ENCODE measurements at regions not wholly inside any gene's neighbourhood (a gene's known extent, or its start where the extent isn't known, plus 50 kb on each side); places are given as distances from the start of the nearest gene placed in this dataset.
A peak's percentile ranks its signal among the peaks of the same experiment; 100 is the strongest.
"Not testable (repeated sequence)": the region's sequence is repeated elsewhere in the genome, so short reads cannot be mapped to it uniquely, and the experiment has no call there.

DNA sequence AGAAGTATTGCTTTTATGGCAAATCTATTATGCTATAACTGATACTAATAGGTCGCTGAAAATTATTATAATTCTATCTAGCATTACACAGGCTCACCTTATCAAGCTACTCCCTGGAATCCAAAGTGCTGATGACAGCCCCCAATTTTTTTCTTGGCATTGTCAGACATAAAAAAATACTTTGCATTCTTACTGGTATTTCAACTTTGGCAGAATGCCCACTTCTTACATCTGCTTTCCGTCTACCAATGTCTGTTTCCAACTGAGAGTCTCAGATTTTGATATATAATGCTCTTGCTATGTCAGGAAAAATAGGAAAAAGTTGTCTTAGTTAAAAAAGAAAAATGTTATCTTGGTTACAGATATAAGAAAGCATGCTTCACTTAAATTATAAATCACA, 615.4 kb downstream of the C12orf50 start:
- Histone ChIP-seq H2BK120ac (ENCODE audit: low read depth, low read length) (no peak overlapping the region), H3K79me1 (replicated peaks; ENCODE audit: low read length, poor library complexity, severe bottlenecking) (no peaks in the 10 kb centered on the region), H3K9ac (ENCODE audit: low read length) (no peak overlapping the region), H2AK5ac (ENCODE audit: low read length, severe bottlenecking) (no peak overlapping the region), H2BK15ac (ENCODE audit: low read depth, poor library complexity, severe bottlenecking) (no peak overlapping the region), H3K27ac (ENCODE audit: low read length, poor library complexity, severe bottlenecking) (no peak overlapping the region), H3K4ac (ENCODE audit: low read depth in 1 of 2, low read length in 2 of 2) (no peak overlapping the region), H2BK5ac (ENCODE audit: low read depth, low read length, poor library complexity, severe bottlenecking) (no peak overlapping the region), H2BK12ac (ENCODE audit: low read length in 2 of 2) (no peak overlapping the region), H3K14ac (ENCODE audit: low read length in 2 of 2) (no peak overlapping the region), H4K91ac (ENCODE audit: low read length) (no peak overlapping the region), H3K4me3 (ENCODE audit: insufficient read depth in 1 of 2, low read depth in 1 of 2, low read length in 2 of 2) (no peak overlapping the region), H2AFZ (ENCODE audit: low read depth, low read length) (no peak overlapping the region), H3K36me3 (ENCODE audit: control insufficient read depth in 1 of 2, insufficient read depth in 2 of 2, low read depth in 1 of 2, low read length in 2 of 2) (no peaks in the 10 kb centered on the region), H3K18ac (ENCODE audit: low read depth in 1 of 2, low read length in 2 of 2) (no peak overlapping the region), H3K23ac (ENCODE audit: low read length in 2 of 2) (no peak overlapping the region), H3K27me3 (ENCODE audit: control insufficient read depth in 1 of 2, insufficient read depth in 1 of 2, low read length in 2 of 2) (no peaks in the 10 kb centered on the region), H3K9me3 (ENCODE audit: control insufficient read depth, low read length) (no peaks in the 10 kb centered on the region), H3K4me1 (ENCODE audit: control insufficient read depth, insufficient read depth, low read depth, low read length) (no peaks in the 10 kb centered on the region), H4K8ac (ENCODE audit: low read length) (no peak overlapping the region), H3K4me2 (ENCODE audit: low read length, poor library complexity, severe bottlenecking) (no peak overlapping the region)
- WGBS = 94% methylated on average over 1 of the region's 2 CpGs
- peak; percentile 51 for DNase-seq

DNA sequence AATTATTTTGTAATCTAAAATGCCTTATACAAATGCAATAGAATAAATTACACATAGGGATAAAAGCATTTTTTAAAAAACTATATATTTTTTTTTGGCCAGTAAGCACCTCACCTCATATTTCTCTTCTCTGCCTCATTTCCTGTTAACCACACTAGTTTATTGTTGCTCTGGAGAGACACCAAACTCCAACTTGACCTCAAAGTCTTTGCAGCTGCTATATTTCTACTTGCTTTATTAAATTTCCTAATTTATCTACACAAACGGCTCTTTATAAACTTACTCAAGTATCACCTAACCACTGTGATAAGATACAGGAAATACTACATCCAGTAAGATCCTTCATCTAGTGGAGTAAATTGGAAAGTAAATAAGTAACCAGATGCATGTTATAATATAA, 622.3 kb downstream of the C12orf50 start:
- no peak overlapping the region for H2AFZ ChIP-seq (ENCODE audit: low read depth, low read length)
- no CpG with 5 or more reads among the region's 1 CpG for WGBS

DNA sequence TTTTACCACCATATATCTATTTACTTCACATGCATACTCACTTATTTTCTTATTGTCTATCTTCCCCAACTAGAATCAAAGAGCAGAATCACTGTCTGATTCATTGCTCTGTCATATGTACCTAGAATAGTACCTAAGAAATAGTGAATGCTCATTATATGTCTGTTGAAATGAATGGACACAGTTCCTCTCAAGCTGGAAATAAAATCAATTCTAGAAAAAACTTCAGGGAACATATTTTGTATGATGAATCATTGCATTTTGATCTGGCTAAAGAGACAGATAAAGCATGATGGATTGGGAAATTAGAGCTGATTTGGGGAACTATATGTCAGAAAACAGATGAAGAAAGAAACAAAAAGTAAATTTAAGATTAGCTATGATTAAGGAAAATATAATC, 623.3 kb downstream of the C12orf50 start:
- Histone ChIP-seq H2BK120ac (ENCODE audit: low read depth, low read length) (no peak overlapping the region), H3K4me1 (ENCODE audit: control insufficient read depth, insufficient read depth, low read depth, low read length) (no peaks in the 10 kb centered on the region), H3K36me3 (ENCODE audit: control insufficient read depth in 1 of 2, insufficient read depth in 2 of 2, low read depth in 1 of 2, low read length in 2 of 2) (no peaks in the 10 kb centered on the region), H3K9ac (ENCODE audit: low read length) (no peak overlapping the region), H3K27me3 (ENCODE audit: control insufficient read depth in 1 of 2, insufficient read depth in 1 of 2, low read length in 2 of 2) (no peaks in the 10 kb centered on the region), H3K9me3 (ENCODE audit: control insufficient read depth, low read length) (no peaks in the 10 kb centered on the region), H3K4me3 (ENCODE audit: insufficient read depth in 1 of 2, low read depth in 1 of 2, low read length in 2 of 2) (no peak overlapping the region), H2BK12ac (ENCODE audit: low read length in 2 of 2) (no peak overlapping the region), H3K18ac (ENCODE audit: low read depth in 1 of 2, low read length in 2 of 2) (no peak overlapping the region), H4K91ac (ENCODE audit: low read length) (no peak overlapping the region), H3K4ac (ENCODE audit: low read depth in 1 of 2, low read length in 2 of 2) (no peak overlapping the region), H3K27ac (ENCODE audit: low read length, poor library complexity, severe bottlenecking) (no peak overlapping the region), H4K8ac (ENCODE audit: low read length) (no peak overlapping the region), H2AK5ac (ENCODE audit: low read length, severe bottlenecking) (no peak overlapping the region), H3K4me2 (ENCODE audit: low read length, poor library complexity, severe bottlenecking) (no peak overlapping the region), H2AFZ (ENCODE audit: low read depth, low read length) (no peak overlapping the region), H3K14ac (ENCODE audit: low read length in 2 of 2) (no peak overlapping the region), H2BK15ac (ENCODE audit: low read depth, poor library complexity, severe bottlenecking) (no peak overlapping the region), H2BK5ac (ENCODE audit: low read depth, low read length, poor library complexity, severe bottlenecking) (no peak overlapping the region), H3K79me1 (replicated peaks; ENCODE audit: low read length, poor library complexity, severe bottlenecking) (no peaks in the 10 kb centered on the region), H3K23ac (ENCODE audit: low read length in 2 of 2) (no peak overlapping the region)
- DNase-seq = no peak

More for the DNA sequence above, 622.3 kb downstream of the C12orf50 start:
- Histone ChIP-seq H3K18ac (ENCODE audit: low read depth in 1 of 2, low read length in 2 of 2) (no peak overlapping the region), H3K9ac (ENCODE audit: low read length) (no peak overlapping the region), H3K4ac (ENCODE audit: low read depth in 1 of 2, low read length in 2 of 2) (no peak overlapping the region), H2BK12ac (ENCODE audit: low read length in 2 of 2) (no peak overlapping the region), H3K27me3 (ENCODE audit: control insufficient read depth in 1 of 2, insufficient read depth in 1 of 2, low read length in 2 of 2) (no peaks in the 10 kb centered on the region), H4K8ac (ENCODE audit: low read length) (no peak overlapping the region), H3K9me3 (ENCODE audit: control insufficient read depth, low read length) (no peaks in the 10 kb centered on the region), H3K27ac (ENCODE audit: low read length, poor library complexity, severe bottlenecking) (no peak overlapping the region), H3K79me1 (replicated peaks; ENCODE audit: low read length, poor library complexity, severe bottlenecking) (no peaks in the 10 kb centered on the region), H3K36me3 (ENCODE audit: control insufficient read depth in 1 of 2, insufficient read depth in 2 of 2, low read depth in 1 of 2, low read length in 2 of 2) (no peaks in the 10 kb centered on the region), H3K14ac (ENCODE audit: low read length in 2 of 2) (no peak overlapping the region), H2BK120ac (ENCODE audit: low read depth, low read length) (no peak overlapping the region), H3K4me3 (ENCODE audit: insufficient read depth in 1 of 2, low read depth in 1 of 2, low read length in 2 of 2) (no peak overlapping the region), H3K4me2 (ENCODE audit: low read length, poor library complexity, severe bottlenecking) (no peak overlapping the region), H3K23ac (ENCODE audit: low read length in 2 of 2) (no peak overlapping the region), H3K4me1 (ENCODE audit: control insufficient read depth, insufficient read depth, low read depth, low read length) (no peaks in the 10 kb centered on the region), H2BK15ac (ENCODE audit: low read depth, poor library complexity, severe bottlenecking) (no peak overlapping the region), H4K91ac (ENCODE audit: low read length) (no peak overlapping the region), H2AK5ac (ENCODE audit: low read length, severe bottlenecking) (no peak overlapping the region), H2BK5ac (ENCODE audit: low read depth, low read length, poor library complexity, severe bottlenecking) (no peak overlapping the region)
- no peak for DNase-seq

DNA sequence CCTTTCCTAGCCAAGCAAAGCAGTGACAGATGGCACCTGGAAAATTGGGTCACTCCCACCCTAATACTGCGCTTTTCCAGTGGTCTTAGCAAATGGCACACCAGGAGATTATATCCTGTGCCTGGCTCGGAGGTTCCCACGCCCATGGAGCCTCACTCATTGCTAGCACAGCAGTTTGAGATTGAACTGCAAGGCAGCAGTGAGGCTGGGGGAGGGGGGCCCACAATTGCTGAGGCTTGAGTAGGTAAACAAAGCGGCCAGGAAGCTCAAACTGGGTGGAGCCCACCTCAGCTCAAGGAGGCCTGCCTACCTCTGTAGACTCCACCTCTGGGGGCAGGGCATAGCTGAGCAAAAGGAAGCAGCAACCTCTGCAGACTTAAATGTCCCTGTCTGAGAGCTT, 635.0 kb downstream of the C12orf50 start:
- H3K18ac ChIP-seq (ENCODE audit: low read depth in 1 of 2, low read length in 2 of 2); DNase-seq; H3K36me3 ChIP-seq (ENCODE audit: control insufficient read depth in 1 of 2, insufficient read depth in 2 of 2, low read depth in 1 of 2, low read length in 2 of 2); H2BK5ac ChIP-seq (ENCODE audit: low read depth, low read length, poor library complexity, severe bottlenecking); H3K9me3 ChIP-seq (ENCODE audit: control insufficient read depth, low read length); H3K4me2 ChIP-seq (ENCODE audit: low read length, poor library complexity, severe bottlenecking); H3K4me3 ChIP-seq (ENCODE audit: insufficient read depth in 1 of 2, low read depth in 1 of 2, low read length in 2 of 2); H2BK15ac ChIP-seq (ENCODE audit: low read depth, poor library complexity, severe bottlenecking); H4K8ac ChIP-seq (ENCODE audit: low read length); H3K4ac ChIP-seq (ENCODE audit: low read depth in 1 of 2, low read length in 2 of 2); H3K14ac ChIP-seq (ENCODE audit: low read length in 2 of 2); H3K23ac ChIP-seq (ENCODE audit: low read length in 2 of 2); H3K27ac ChIP-seq (ENCODE audit: low read length, poor library complexity, severe bottlenecking); H3K27me3 ChIP-seq (ENCODE audit: control insufficient read depth in 1 of 2, insufficient read depth in 1 of 2, low read length in 2 of 2); H2AK5ac ChIP-seq (ENCODE audit: low read length, severe bottlenecking); H3K4me1 ChIP-seq (ENCODE audit: control insufficient read depth, insufficient read depth, low read depth, low read length); H3K79me1 ChIP-seq (replicated peaks; ENCODE audit: low read length, poor library complexity, severe bottlenecking); H2AFZ ChIP-seq (ENCODE audit: low read depth, low read length); H3K9ac ChIP-seq (ENCODE audit: low read length); H2BK12ac ChIP-seq (ENCODE audit: low read length in 2 of 2); H4K91ac ChIP-seq (ENCODE audit: low read length); H2BK120ac ChIP-seq (ENCODE audit: low read depth, low read length): not testable (repeated sequence)
- WGBS = 91% methylated on average over 4 of the region's 4 CpGs

Data from mesenchymal stem cell (in vitro differentiated cells and primary cell).